ENCODE measurements at regions not wholly inside any gene's neighbourhood (a gene's known extent, or its start where the extent isn't known, plus 50 kb on each side); places are given as distances from the start of the nearest gene placed in this dataset.

- TF ChIP-seq AR (CRISPR knock-in tag; IDR thresholded peaks at IDR 0.05), result no peak
- no peak for TF ChIP-seq RORB (CRISPR knock-in tag; IDR thresholded peaks at IDR 0.05)
Measured at GRCh38 chr5:96031811-96032261, 70.2 kb upstream of the ELL2 start (continued).

- ChIA-PET CTCF (no interaction called here), POLR2A (no interaction called here)
- H3K36me3 Mint-ChIP-seq, result no peaks in the 10 kb centered on the region
- DNase-seq (ENCODE audit: low spot score) (no peak), ATAC-seq (no peak)
- no peaks in the 10 kb centered on the region for H3K27me3 Mint-ChIP-seq (ENCODE audit: low read depth)
- H3K9me3 Mint-ChIP-seq, result no peaks in the 10 kb centered on the region; the same call in 1 of the 2 replicates
- no peaks in the 10 kb centered on the region for H3K4me1 Mint-ChIP-seq
- TF ChIP-seq ATF2 (CRISPR knock-in tag; IDR thresholded peaks at IDR 0.05; ENCODE audit: borderline replicate concordance, low read depth) (no peak), ZMAT4 (CRISPR knock-in tag; IDR thresholded peaks at IDR 0.05) (no peak), FOXP4 (CRISPR knock-in tag; IDR thresholded peaks at IDR 0.05) (no peak), CREM (CRISPR knock-in tag; IDR thresholded peaks at IDR 0.05) (no peak), ZNF232 (CRISPR knock-in tag; IDR thresholded peaks at IDR 0.05) (no peak), ZNF317 (CRISPR knock-in tag; IDR thresholded peaks at IDR 0.05; ENCODE audit: borderline replicate concordance, low read depth) (no peak), PREB (CRISPR knock-in tag; IDR thresholded peaks at IDR 0.05; ENCODE audit: borderline replicate concordance) (no peak), MLX (CRISPR knock-in tag; IDR thresholded peaks at IDR 0.05) (no peak), SP1 (CRISPR knock-in tag; conservative IDR thresholded peaks at IDR 0.05) (no peak), ZNF532 (CRISPR knock-in tag; IDR thresholded peaks at IDR 0.05; ENCODE audit: borderline replicate concordance) (no peak), ATF3 (CRISPR knock-in tag; conservative IDR thresholded peaks at IDR 0.05) (no peak)
- no peak overlapping the region for H3K4me3 Mint-ChIP-seq
- no peak overlapping the region for H3K27ac Mint-ChIP-seq
Measured at GRCh38 chr5:96031180-96031579, 69.5 kb upstream of the ELL2 start.
